Left renal cortex interstitium (tissue), 4 donors: ENCODE measurements at regions not wholly inside any gene's neighbourhood (a gene's known extent, or its start where the extent isn't known, plus 50 kb on each side); places are given as distances from the start of the nearest gene placed in this dataset.

Experiments
- DNase-seq, 4 donors: peaks; one replicate each; pipeline ENCODE4 v3.0.0-alpha.2; 2013; ENCODE audit warnings: low read depth in 4 of 4, low spot score in 2 of 4, missing footprints in 1 of 4

GRCh38 chr13:80040196-80040980 lies 300.5 kb downstream of the SPRY2 start:
- DNase-seq = peak in 3 of 4 donors; percentile 24 to 51 (median 36)

GRCh38 chr13:80039000-80039399 lies 301.9 kb downstream of the SPRY2 start:
- DNase-seq = no peak

GRCh38 chr13:80038371-80038770 lies 302.6 kb downstream of the SPRY2 start:
- no peak for DNase-seq

GRCh38 chr13:80037505-80037888 lies 303.4 kb downstream of the SPRY2 start:
- DNase-seq = no peak

- DNase-seq = no peak
Measured at GRCh38 chr13:80036845-80037504, 304.0 kb downstream of the SPRY2 start.

GRCh38 chr13:80035096-80035495 lies 305.8 kb downstream of the SPRY2 start:
- DNase-seq = no peak

GRCh38 chr13:80033951-80034350 lies 307.0 kb downstream of the SPRY2 start:
- no peak for DNase-seq

- DNase-seq = no peak
Measured at GRCh38 chr13:80033286-80033685, 307.6 kb downstream of the SPRY2 start.

GRCh38 chr13:80030491-80030890 lies 310.4 kb downstream of the SPRY2 start:
- no peak for DNase-seq

- no peak for DNase-seq
Measured at GRCh38 chr13:80029170-80029569, 311.8 kb downstream of the SPRY2 start.

- no peak for DNase-seq
Measured at GRCh38 chr13:80022146-80022545, 318.8 kb downstream of the SPRY2 start.

GRCh38 chr13:80012251-80012650 lies 328.7 kb downstream of the SPRY2 start:
- no peak for DNase-seq

GRCh38 chr13:80011448-80012212 lies 329.3 kb downstream of the SPRY2 start:
- no peak for DNase-seq

GRCh38 chr13:80010846-80011245 lies 330.1 kb downstream of the SPRY2 start:
- DNase-seq = no peak

GRCh38 chr13:80010286-80010831 lies 330.6 kb downstream of the SPRY2 start:
- DNase-seq = no peak

GRCh38 chr13:80009760-80010159 lies 331.2 kb downstream of the SPRY2 start:
- DNase-seq = no peak

- DNase-seq = no peak
Measured at GRCh38 chr13:80006940-80007339, 334.0 kb downstream of the SPRY2 start.

- DNase-seq = no peak
Measured at GRCh38 chr13:80001510-80001842, 339.4 kb downstream of the SPRY2 start.

GRCh38 chr13:80000684-80001509 lies 340.0 kb downstream of the SPRY2 start:
- DNase-seq = no peak

GRCh38 chr13:79999601-80000000 lies 341.3 kb downstream of the SPRY2 start:
- no peak for DNase-seq
